Stomach (tissue), 4 donors: ENCODE measurements at regions not wholly inside any gene's neighbourhood (a gene's known extent, or its start where the extent isn't known, plus 50 kb on each side); places are given as distances from the start of the nearest gene placed in this dataset.

Experiments used
- EP300 ChIP-seq: sonication (generic); formaldehyde crosslinking; IDR thresholded peaks from one replicate; pipeline ENCODE4 v1.6.1; 2017; ENCODE audit warnings: antibody characterized with exemption
- POLR2A ChIP-seq, 4 donors: fragments of 450-650 bp; IDR thresholded peaks; one replicate each; pipeline ENCODE4 v1.6.1; 2016; ENCODE audit warnings: antibody characterized with exemption in 4 of 4, control low read depth in 2 of 4, mild to moderate bottlenecking in 1 of 4, moderate library complexity in 1 of 4
- POLR2AphosphoS5 ChIP-seq, 3 donors: sonication (generic); formaldehyde crosslinking; IDR thresholded peaks; one replicate each; pipeline ENCODE4 v1.6.1; 2016; ENCODE audit warnings: antibody characterized with exemption in 3 of 3

- TF ChIP-seq POLR2A (IDR thresholded peaks at IDR 0.05) = no peak
- no peak for TF ChIP-seq EP300
- TF ChIP-seq POLR2AphosphoS5 (IDR thresholded peaks at IDR 0.05) = no peak
These were observed 230.9 kb upstream of the ARID2 start for GRCh38 chr12:45498645-45499044.
